Dermis microvascular lymphatic vessel endothelial cell (primary cell): ENCODE measurements at regions not wholly inside any gene's neighbourhood (a gene's known extent, or its start where the extent isn't known, plus 50 kb on each side); places are given as distances from the start of the nearest gene placed in this dataset.
"Not testable (repeated sequence)": the region's sequence is repeated elsewhere in the genome, so short reads cannot be mapped to it uniquely, and the experiment has no call there.

Experiments used
- DNase-seq, 2 donors: peaks; one replicate each; pipeline versions ENCODE4 v3.0.0 to v3.0.0-alpha.2; 2010; ENCODE audit warnings: low read depth in 2 of 2

- DNase-seq: no peak
Measured at GRCh38 chr5:62909326-62909725, 330.7 kb downstream of the LRRC70 start.

- no peak for DNase-seq
Measured at GRCh38 chr5:62902126-62902525, 323.5 kb downstream of the LRRC70 start.

DNA sequence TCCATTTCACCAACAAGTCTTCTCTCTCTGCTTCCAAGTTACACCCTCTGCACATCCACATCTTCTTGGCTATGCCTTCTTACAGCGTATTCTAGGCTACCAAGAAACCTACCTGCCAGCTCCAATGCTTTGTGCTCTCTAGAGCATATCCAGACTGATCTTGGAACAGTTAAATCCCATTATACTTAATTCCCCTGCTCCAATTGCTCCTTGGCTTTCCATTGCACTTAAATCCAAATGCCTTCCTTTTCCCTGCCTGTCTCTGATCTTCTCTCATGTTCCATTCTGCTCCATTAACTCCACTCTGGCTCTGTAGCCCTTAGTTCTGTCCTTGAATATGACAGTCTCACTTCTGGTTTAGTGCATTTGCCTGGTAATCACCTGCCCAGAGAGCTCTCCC lies 322.4 kb downstream of the LRRC70 start:
- no peak for DNase-seq

GRCh38 chr5:62896121-62896893 lies 317.7 kb downstream of the LRRC70 start:
- DNase-seq: no peak

GRCh38 chr5:62886603-62887315 lies 308.1 kb downstream of the LRRC70 start:
- DNase-seq: no peak

GRCh38 chr5:62837330-62837729 lies 258.7 kb downstream of the LRRC70 start:
- DNase-seq: not testable (repeated sequence)

GRCh38 chr5:62829604-62829986 lies 251.0 kb downstream of the LRRC70 start:
- no peak for DNase-seq

DNA sequence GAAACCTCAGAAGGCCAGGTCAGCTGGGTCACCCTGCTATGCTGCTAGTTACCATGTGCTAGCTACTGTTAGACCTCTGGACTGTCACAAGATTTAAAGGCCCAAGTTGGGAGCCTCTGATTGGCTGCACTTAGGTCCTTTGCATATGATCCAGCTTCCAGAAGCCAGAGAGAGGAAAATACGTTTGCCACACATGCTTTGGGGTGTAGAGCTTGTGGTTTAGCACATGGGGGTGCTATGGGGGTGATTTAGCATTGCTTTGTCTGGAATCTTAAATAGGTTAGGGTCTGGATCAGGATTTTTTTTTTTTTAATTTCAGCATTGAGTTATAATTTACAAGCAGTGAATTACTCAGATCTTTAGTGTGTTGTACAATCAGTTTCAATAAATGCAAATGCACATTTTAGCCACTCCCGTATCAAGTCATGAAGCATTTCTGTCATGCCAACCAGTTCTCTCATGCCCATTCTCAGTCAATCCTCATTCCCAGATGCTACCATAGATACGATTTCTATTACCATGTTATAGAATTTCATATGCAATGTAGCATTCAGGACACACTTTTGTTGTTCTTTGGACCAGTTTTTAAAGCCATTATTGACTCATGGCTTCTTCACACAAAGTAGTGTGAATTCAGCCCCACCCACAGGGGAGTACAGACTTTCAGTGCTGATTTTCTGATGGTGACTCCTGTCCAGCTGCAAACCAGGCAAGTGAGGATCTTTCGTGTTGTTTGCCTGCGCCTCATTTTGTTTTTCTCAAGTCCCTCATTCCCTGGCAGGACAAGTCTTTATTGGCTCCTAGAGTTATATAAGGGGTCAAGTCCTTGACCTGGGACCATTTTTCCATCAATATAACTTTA lies 250.4 kb downstream of the LRRC70 start:
- DNase-seq: no peak

GRCh38 chr5:62825623-62826220 lies 247.1 kb downstream of the LRRC70 start:
- DNase-seq: no peak

DNA sequence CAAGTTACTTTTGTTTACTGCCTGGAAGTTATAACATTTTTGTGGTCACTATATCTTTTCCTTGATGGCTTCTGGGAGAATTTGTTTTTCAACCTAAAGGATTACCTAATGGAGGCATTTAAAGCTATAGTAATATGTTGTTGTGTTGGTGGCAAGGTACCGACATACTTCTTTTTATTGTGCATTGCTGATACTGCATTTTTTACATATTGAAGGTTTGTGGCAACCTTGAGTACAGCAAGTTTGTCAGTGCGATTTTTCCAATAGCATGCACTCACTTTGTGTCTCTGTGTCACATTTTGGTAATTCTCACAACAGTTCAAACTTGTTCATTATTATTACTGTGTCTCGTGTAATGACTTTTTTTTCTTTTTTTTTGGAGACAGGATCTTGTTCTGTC lies 246.3 kb downstream of the LRRC70 start:
- DNase-seq: no peak

DNA sequence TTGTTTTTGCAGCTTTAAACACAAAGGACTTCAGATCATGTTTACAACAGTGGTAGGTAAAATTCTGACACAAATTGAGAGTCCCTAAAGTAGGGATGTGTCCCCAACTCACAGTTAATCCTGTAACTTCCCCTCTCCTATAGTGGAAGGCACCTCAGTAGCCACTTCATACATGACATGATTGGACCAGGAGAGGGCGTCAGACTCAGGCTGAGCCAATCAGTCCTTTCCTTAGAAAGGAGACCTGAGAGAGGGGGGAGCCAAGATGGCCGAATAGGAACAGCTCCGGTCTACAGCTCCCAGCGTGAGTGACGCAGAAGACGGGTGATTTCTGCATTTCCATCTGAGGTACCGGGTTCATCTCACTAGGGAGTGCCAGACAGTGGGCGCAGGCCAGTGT lies 238.4 kb downstream of the LRRC70 start:
- not testable (repeated sequence) for DNase-seq

GRCh38 chr5:62814991-62815390 lies 236.4 kb downstream of the LRRC70 start:
- DNase-seq: no peak

GRCh38 chr5:62812621-62813255 lies 234.1 kb downstream of the LRRC70 start:
- DNase-seq: no peak

- DNase-seq: not testable (repeated sequence)
Measured at GRCh38 chr5:62804819-62805218, 226.2 kb downstream of the LRRC70 start.

- DNase-seq: no peak
Measured at GRCh38 chr5:62795926-62796325, 217.3 kb downstream of the LRRC70 start.

DNA sequence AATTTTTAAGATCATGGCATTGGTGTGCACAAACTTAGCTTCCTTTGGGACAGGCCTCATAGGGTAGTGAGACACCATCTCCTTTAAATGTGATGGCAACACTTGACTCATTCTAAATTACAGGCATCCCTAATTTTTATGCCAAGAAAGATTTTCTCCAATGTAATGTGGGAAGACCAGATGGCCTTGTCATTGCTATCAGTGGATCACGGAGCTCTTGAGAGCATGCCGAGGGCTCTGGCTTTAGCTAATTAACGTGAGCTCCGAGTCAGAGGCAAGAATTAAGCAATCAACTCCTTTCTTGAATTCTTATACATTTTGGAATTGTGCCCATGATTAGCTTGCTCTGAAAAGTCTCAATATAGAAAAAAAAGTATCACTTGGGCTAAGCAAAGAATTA lies 215.8 kb downstream of the LRRC70 start:
- DNase-seq: no peak

- peak; percentile 20 to 29 for DNase-seq
Measured at GRCh38 chr5:62791059-62791458, 212.4 kb downstream of the LRRC70 start.

DNA sequence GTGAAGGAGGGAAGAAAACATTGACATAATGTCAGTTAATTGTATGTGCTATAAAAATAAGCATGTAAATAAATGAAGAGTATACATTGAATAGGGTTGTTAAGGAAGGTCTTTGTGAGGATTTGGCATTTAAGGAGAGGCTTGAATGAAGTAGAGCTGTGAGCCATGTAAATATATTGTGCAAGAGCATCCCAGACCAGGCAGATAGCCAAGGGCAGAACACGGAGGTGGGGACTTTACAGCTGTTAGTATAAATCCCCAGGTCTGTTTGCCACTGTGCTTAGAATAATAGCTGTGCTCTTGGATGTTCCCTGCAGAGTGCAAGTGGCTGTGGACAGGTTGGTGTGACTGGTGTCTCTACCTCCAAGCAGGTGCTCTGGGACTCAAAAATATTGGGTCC lies 211.7 kb downstream of the LRRC70 start:
- DNase-seq: peak; percentile 8 to 55

DNA sequence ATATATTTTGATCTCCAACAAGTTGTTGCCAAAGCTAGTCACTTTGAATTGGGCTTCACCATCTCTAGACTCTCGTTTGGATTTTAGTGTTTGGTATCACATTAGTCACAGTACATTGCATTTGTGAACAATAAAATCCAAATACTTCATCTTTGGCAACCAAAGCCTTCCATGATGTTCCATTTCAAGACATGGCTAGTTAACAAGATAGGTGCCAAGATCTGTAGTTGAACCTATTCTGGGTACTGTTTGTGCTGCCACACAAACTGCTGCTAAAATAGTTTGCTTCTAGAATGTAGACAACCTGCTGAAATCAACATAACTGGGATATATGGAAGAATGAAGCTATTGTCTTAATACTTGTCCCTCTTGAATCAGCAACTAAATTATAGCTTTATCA lies 207.5 kb downstream of the LRRC70 start:
- DNase-seq: no peak

GRCh38 chr5:62785588-62785987 lies 207.0 kb downstream of the LRRC70 start:
- no peak for DNase-seq

- no peak for DNase-seq
Measured at GRCh38 chr5:62783374-62784057, 204.9 kb downstream of the LRRC70 start.
